ENCODE measurements at regions not wholly inside any gene's neighbourhood (a gene's known extent, or its start where the extent isn't known, plus 50 kb on each side); places are given as distances from the start of the nearest gene placed in this dataset.

- DNase-seq: no peak
Measured at GRCh38 chr3:144235489-144235888, 263.9 kb downstream of the DIPK2A start.

- no peak for DNase-seq
Measured at GRCh38 chr3:144237351-144237750, 265.7 kb downstream of the DIPK2A start.

DNA sequence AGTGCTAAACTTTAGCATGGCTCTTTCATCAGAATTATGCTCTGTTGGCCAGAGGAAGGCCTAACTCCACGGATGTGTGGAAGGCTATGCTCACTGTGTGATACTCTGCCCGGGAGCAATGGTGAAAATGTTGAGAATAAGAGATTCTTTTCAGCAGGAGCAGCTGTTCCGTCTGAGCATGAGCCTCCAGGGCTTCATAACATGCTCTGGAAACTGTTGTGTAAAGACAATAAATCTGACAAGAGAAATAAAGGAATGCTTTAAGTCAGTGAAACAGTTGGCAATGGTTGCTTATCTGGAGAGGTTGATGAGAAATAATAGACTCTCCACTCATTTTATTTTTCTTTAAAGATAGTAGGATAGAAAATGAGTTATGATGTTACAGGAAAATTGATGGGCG, 269.8 kb downstream of the DIPK2A start:
- no peak for DNase-seq

DNA sequence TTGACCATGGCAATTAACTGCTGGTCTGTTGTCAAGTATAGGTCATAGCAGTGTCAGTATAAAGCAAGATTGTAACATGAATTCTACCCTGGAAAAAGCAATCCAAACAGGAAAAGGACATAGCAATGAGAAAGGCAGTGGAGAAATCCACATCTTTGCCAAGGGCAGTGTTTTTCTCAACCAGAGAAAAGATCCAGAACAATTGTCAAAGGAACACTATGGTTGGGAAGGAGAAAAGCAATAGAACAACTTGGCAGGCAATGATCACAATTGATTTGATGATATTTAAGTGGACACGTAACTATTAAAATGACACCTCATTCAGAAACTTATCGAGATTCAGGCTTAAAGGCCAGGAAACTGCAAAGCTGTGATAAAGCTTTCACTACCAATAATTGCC, 271.1 kb downstream of the DIPK2A start:
- DNase-seq: no peak

- DNase-seq: no peak
Measured at GRCh38 chr3:144244662-144245061, 273.0 kb downstream of the DIPK2A start.

GRCh38 chr3:144252896-144253295, 281.3 kb downstream of the DIPK2A start:
- no peak for DNase-seq

- peak; percentile 23 for DNase-seq
Measured at GRCh38 chr3:144257381-144257780, 285.8 kb downstream of the DIPK2A start.

GRCh38 chr3:144259267-144259666, 287.6 kb downstream of the DIPK2A start:
- DNase-seq: no peak

DNA sequence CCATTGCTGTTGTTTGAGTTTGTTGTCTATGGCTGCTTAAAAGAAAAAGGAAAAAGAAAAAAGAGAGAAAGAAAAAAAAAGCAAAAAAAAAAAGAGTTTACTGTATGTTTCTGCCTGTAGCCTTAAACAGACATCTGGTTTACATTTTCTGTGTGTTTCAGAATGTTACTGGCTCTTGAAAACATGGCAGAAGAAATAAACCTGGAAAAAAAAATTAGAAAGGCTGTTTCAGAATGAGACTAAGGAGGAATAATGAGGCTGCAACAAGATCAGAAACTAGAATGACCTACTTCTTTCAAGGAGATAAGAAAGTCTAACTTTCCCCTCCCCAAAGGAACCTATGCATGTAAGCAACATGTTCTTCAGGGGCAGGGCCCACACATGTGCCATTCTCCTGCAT, 292.1 kb downstream of the DIPK2A start:
- no peak for DNase-seq

- no peak for DNase-seq
Measured at GRCh38 chr3:144264350-144264749, 292.7 kb downstream of the DIPK2A start.

DNA sequence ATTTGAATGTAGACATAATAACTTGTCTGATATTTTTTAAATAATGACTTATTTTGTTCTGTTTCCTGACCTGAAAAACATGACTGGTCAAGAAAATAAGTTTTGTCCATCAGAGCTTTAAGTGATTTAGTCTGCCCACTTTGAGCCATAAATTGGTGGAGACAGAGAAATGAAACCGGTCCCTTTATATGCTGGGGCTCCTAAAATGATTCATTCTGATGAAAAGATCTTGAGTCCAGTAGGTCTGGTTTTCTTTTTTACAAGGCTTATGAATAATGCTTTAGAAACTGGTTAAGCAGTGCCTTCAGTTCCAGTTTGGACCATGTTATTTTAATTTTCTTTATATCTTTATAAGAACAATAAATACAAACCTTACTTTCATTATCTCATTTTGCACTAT, 293.2 kb downstream of the DIPK2A start:
- DNase-seq: no peak

- peak; percentile 12 for DNase-seq
Measured at GRCh38 chr3:144265542-144266100, 294.0 kb downstream of the DIPK2A start.

DNA sequence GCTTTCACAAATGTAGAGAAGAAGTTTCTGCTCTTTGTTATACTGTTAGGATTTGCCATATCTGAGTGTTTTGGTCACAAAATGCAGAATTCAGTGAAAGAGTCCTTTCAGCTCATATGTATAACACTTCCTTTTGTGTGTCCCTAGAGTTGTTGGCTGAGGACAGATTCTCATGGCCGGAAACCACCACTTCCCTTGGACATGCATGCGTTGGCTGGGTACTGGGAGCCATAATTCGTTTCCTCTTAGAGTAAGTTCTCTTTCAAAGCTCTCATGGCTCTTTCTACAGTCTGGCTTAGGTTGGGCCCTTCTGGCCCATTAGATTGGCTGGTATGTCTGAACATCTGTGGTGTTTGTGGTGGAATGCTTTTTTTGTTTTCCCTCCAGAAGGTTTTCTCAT, 298.5 kb downstream of the DIPK2A start:
- DNase-seq: peak; percentile 40

DNA sequence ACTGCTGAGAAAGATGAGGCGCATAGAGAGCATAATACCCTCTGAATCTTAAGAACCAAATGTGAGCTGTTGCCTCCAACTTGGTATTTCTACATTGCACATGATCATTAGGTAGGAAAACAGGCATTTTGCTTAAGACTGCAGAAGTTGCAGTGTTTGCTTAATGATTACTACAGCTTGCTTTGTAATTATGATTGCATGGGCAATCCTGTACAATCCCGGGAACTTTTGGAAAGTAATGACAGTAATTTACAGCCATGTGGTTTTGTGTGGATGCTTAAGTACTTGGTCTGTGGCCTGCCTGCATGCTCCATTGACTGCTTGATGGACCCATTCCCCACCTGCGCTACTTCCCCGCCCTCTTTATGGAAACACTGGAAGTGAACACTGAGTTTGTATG, 301.1 kb downstream of the DIPK2A start:
- DNase-seq: peak; percentile 39

DNA sequence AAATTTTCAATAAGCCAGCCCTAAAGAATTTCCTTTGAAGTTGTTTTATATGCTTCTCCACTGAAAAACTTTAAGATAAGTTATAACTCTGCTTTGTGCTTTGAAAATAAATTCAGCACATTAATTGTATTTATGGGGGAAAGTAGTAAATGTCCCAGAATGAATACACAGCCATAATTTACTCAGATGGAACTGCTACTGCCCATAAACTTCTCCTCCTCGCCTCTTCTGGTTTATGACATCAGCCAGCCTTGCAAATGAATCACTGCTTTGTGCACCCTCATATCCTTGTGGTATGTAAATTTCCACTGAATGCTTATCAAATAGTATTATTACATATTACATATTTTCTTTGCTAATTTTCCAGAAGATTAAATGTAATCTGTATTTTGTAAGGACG, 302.0 kb downstream of the DIPK2A start:
- peak; percentile 30 for DNase-seq

DNA sequence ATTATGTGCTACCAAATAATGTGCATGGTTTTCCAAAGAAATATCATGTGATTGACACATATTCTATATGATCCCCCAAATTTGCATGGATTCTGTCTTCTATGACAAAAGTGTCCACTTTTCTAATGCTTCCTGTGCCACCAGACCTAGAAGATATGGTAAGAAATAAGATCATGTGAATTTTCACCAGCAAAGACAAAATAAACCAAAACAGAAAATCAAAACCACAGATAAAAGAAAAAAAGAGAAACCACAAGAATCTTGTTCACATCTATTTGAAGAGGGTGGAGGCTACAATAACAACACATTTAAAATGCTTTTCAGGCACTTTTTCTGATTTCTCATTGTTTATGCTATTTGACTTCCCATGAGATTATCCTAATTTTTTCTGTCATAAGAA, 303.4 kb downstream of the DIPK2A start:
- no peak for DNase-seq

- no peak for DNase-seq
Measured at GRCh38 chr3:144282313-144282712, 310.7 kb downstream of the DIPK2A start.

DNA sequence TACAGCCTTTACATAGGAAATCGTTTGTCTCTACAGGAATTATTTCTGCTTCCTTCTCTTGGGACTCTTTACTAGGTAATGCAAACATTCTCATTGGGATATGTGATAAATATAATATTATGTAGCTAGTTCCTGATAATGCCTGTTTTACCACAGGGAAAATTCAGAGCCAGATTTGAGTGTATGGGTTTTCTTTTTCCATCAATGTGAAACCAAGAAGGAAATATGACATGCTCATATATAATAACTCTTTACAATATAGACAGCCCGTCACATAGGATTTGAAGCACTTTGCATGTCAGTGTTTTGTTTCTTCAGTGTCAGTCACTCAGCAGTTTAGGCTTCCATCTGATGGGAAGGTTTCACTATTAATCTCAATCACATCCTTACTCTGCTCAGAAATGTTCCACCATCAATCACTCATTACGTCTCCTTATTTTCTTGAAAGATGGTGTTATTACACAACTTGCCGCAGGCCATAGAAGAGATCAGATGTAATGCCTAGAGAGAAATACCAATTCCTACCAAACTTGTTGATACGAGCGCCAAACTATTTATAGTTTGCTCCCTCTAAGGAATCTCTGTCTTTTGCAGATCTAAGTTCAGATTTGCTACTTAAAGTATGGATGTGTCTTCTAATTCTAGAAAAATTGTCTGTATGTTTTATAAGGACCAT, 314.8 kb downstream of the DIPK2A start:
- DNase-seq: no peak

GRCh38 chr3:144287001-144287400, 315.4 kb downstream of the DIPK2A start:
- peak; percentile 12 for DNase-seq

DNA sequence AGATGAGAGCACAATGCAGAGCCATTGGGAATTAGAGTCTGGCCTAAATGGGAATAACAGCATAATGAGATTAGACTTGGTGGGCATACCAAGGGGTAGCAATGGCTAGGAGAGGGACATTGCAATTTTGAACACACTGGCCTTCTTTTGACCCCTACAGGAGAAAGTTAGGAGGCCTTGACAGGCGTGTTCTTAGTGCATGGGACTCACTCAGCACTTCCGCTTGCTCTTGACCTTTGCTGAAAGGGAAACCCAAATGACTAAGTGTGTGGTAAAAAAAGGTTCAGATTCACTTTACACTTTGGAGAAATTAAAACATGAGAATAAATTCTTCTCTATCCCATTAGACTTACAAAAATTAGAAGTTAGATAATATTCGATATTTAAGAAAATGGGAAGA, 317.4 kb downstream of the DIPK2A start:
- no peak for DNase-seq

GRCh38 chr3:144294659-144295538, 323.3 kb downstream of the DIPK2A start:
- DNase-seq: no peak

DNA sequence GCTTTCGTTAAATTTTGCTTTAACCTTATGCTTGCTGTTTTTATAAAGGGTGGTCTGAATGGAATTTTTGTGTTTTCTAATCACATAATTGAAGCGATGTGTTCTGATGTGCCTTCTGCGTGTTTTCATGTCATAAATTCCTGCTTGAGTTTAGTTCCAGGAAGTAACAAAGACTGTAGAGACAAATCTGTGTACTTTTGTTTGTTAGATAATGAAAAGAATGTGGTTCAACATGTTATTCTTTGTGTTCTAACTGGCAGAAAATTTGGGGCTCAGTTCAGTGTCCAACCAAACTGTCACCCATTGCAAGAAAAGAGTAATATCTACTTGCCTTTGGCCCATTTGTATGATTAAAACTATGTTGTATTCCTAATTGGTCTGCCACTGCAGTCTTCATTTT, 324.0 kb downstream of the DIPK2A start:
- no peak for DNase-seq

DNA sequence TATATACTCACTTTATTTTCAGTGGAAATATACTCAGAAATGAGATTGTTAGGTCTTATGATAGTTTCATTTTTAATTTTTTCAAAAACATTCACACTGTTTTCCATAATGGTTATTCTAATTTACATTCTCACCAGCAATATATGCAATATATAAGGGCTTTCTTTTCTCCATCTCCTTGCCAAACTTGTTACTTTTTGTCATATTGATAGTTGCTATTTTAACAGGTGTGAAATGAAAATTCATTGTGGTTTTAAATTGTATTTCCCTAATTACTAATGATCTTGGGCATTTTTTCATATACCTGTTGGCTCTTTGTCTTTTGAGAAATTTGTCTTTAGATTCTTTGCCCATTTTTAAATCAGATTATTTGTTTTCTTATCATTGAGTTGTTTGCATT, 325.2 kb downstream of the DIPK2A start:
- DNase-seq: no peak

- no peak for DNase-seq
Measured at GRCh38 chr3:144301863-144302262, 330.2 kb downstream of the DIPK2A start.
